Activated effector memory CD4-positive, alpha-beta T cell treated with anti-CD3 and anti-CD28 coated beads, Interleukin-2, amount 50 U/mL, for 16 hours (primary cell): ENCODE measurements at regions not wholly inside any gene's neighbourhood (a gene's known extent, or its start where the extent isn't known, plus 50 kb on each side); places are given as distances from the start of the nearest gene placed in this dataset.

Experiments
- DNase-seq: peaks from one replicate; pipeline ENCODE4 v3.0.0-alpha.2; 2020

GRCh38 chr9:675697-676370, 165.7 kb upstream of the DMRT1 start:
- DNase-seq = no peak

GRCh38 chr9:676780-677438, 164.6 kb upstream of the DMRT1 start:
- DNase-seq = no peak

GRCh38 chr9:677461-678097, 163.9 kb upstream of the DMRT1 start:
- DNase-seq = no peak

- no peak for DNase-seq
Observed at GRCh38 chr9:678897-679296, 162.6 kb upstream of the DMRT1 start.

- DNase-seq = no peak
Observed at GRCh38 chr9:679462-679861, 162.0 kb upstream of the DMRT1 start.

- no peak for DNase-seq
Observed at GRCh38 chr9:680106-680505, 161.4 kb upstream of the DMRT1 start.

GRCh38 chr9:682633-683508, 158.6 kb upstream of the DMRT1 start:
- no peak for DNase-seq

GRCh38 chr9:683509-684021, 157.9 kb upstream of the DMRT1 start:
- DNase-seq = no peak

GRCh38 chr9:684054-684890, 157.2 kb upstream of the DMRT1 start:
- DNase-seq = no peak

GRCh38 chr9:684941-685340, 156.6 kb upstream of the DMRT1 start:
- no peak for DNase-seq

- DNase-seq = no peak
Observed at GRCh38 chr9:686321-686813, 155.1 kb upstream of the DMRT1 start.

- DNase-seq = no peak
Observed at GRCh38 chr9:687034-687785, 154.3 kb upstream of the DMRT1 start.

- no peak for DNase-seq
Observed at GRCh38 chr9:687994-688393, 153.5 kb upstream of the DMRT1 start.

GRCh38 chr9:690517-691111, 150.9 kb upstream of the DMRT1 start:
- DNase-seq = no peak

GRCh38 chr9:691825-692400, 149.6 kb upstream of the DMRT1 start:
- DNase-seq = no peak

- no peak for DNase-seq
Observed at GRCh38 chr9:692636-693129, 148.8 kb upstream of the DMRT1 start.

GRCh38 chr9:693201-694091, 148.1 kb upstream of the DMRT1 start:
- no peak for DNase-seq

GRCh38 chr9:694092-694402, 147.4 kb upstream of the DMRT1 start:
- no peak for DNase-seq

- no peak for DNase-seq
Observed at GRCh38 chr9:694403-695154, 146.9 kb upstream of the DMRT1 start.
